GM12864 (cell line): ENCODE measurements at regions not wholly inside any gene's neighbourhood (a gene's known extent, or its start where the extent isn't known, plus 50 kb on each side); places are given as distances from the start of the nearest gene placed in this dataset.

Experiments used
- DNase-seq: peaks from one replicate; pipeline ENCODE4 v3.0.0-alpha.2; 2011; ENCODE audit warnings: low read depth
- H3K4me3 ChIP-seq: 2 replicates; pipeline ENCODE4 v1.5.1; 2011; ENCODE audit warnings: mild to moderate bottlenecking, low read depth, low read length, control low read depth
- CTCF ChIP-seq: IDR thresholded peaks from 2 replicates; pipeline ENCODE4 v1.5.1; 2011; ENCODE audit warnings: low read depth, mild to moderate bottlenecking, moderate library complexity, low read length, control low read depth, inconsistent platforms; ENCODE audit errors: missing control alignments

DNA sequence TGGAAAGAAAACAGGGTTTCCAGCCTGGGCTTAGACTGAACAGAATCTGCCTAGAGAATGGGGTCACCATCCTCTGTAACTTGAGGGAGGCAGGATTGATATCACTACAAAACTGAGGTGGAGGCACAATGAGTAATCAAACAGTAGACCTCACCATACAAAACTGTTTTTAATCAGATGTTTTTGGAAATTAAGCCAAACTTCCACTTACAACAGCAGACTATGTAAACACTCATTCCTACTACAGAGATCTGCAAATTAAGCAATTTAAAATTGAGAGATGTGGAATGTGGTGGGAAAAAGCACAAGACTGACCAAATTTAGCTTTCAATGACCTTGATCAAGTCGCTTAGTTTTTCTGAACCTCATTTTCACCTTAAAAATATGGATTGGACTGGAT lies 104.3 kb upstream of the SLC38A4 start:
- H3K4me3 ChIP-seq, result no peak overlapping the region
- no peak for DNase-seq
- no peak for TF ChIP-seq CTCF

- H3K4me3 ChIP-seq, result no peak overlapping the region
- no peak for DNase-seq
- TF ChIP-seq CTCF, result peak; percentile 37
These were observed 108.2 kb upstream of the SLC38A4 start for GRCh38 chr12:46933947-46934346.

DNA sequence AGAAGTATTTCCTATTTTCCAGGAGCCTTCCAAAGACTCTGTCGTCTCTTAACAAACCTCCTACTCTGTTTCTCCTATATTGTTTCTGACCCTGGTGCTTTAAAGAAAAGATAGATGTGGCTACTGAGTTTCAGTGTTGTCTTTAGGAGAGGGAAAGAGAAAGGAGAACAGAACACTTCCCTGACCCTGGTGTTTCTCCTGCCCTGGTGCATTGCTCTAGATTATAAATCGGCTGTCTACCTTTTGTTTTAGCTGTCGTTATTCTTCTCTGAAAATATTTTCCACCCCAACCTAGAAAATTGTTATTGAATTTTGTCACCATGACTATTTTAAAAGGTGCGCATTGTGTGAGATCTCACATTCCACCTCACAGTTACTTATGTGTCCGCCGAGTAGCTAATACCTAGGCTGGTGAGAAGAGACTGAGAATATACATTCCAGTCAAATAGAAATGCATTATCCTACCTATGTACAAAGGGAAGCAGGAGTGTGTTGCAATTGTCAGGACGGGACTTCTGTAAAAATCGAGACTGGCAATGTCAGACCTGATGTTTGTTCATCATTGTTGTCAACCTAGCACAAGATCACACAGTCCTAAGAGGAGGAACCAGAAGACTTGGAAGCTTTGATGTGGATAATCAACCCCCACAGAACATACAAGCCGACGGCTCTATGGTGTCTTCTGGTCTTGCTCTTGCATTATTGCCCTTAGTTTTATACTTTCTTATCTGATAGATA lies 108.7 kb upstream of the SLC38A4 start:
- no peak for DNase-seq
- no peak for TF ChIP-seq CTCF
- no peak overlapping the region for H3K4me3 ChIP-seq

DNA sequence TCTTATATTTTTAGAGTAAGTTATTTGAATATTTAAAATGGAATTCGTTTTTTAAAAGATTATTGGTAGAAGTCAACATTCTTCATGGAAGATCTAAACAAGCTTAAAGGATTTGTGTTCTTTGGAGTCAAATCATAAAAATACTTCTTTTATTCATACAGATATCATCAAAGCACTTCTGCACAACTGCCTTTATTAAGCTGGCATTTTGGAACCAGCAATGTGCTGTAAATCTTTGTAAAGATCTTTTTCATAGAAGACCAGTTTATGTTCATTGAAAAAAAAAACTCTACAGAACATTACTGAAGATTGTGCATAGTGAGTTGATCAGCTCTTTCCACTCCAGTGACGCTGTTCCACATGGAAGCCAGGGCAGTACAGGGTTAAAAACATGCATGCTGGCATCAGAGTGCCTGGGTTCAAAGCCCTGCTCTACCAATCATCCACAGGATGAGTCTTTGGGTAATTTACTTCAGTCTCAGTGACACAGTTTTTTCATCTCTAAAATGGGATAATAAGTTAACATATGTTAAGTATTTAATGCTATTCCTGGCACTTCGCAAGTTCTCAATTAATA lies 109.6 kb upstream of the SLC38A4 start:
- no peak for TF ChIP-seq CTCF
- no peak overlapping the region for H3K4me3 ChIP-seq
- DNase-seq, result no peak

DNA sequence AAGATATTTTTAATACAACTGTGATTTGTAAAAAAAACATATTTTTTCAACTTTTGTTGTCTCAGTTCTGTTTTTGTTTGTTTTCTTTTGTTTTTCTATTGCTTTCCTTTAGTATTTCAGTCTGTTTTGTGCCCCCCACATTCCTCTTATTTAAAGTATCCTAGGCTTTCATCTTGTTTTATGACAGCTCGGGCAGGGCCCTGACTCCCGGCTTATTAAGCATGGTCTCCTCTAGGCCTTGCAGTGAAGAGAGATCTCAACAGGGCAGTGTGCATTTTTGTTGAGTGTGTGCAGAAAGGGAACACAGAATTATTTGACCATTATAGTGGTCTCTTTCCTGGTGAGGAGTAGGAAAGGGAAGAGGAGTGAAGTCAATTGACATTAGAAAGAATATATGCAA lies 110.2 kb upstream of the SLC38A4 start:
- DNase-seq, result no peak
- no peak for TF ChIP-seq CTCF
- H3K4me3 ChIP-seq, result no peak overlapping the region

DNA sequence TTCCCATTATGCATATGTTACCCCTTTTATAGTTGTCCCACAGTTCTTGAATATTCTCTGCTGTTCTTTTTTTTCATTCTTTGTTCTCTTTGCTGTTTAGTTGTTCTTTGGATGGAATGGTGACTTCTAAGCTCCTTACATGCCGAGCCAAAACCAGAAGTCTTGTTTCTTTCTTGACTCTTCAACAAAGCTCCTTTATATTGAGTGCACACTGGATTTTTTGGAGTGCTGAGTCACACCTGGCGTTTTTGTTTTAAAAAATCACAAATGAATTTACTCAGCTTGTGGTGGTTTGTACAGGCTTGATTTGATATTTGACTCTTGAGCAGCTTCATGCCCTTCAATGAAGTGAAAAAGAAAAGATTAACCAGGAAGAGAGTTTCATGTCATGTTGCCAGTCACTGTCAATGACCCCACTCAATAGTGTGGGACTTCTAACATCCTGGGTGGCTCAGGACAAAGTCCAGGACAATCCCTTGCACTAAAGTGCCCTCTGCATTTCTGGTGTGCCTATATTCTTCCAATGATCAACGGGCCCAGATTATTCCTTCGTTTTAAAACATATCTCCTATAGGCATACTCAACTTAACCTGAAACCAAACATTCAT lies 112.4 kb upstream of the SLC38A4 start:
- TF ChIP-seq CTCF, result no peak
- no peak overlapping the region for H3K4me3 ChIP-seq
- no peak for DNase-seq
